ENCODE measurements at regions not wholly inside any gene's neighbourhood (a gene's known extent, or its start where the extent isn't known, plus 50 kb on each side); places are given as distances from the start of the nearest gene placed in this dataset.

DNA sequence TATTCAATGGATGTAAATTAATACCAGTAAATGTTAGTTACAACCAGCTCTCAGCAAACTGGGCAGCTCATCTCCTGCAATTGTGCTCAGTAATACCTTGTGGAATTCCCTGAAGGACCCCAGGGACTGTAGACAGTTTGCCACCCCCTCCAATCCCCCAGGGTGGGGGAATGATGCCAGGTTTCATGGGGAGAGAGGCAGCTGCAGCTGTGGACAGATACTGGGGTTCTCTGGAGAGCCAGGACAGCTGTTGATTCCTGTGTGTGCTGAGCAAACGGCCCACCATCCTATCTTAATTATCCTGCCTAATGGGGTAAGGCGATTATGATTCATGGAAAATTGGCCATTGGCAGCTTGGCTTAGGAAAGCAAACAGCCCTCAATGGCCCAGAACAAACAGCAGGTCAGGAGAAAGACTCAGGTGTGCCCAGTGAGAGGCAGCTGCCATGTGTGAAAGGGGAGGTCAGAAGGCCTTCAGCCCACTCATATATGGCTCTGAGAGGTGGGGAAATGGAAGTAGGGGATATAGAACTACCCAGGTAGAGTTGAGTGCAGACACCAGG lies 148.9 kb upstream of the CTTNBP2NL start:
- TF ChIP-seq, protein P1, sequence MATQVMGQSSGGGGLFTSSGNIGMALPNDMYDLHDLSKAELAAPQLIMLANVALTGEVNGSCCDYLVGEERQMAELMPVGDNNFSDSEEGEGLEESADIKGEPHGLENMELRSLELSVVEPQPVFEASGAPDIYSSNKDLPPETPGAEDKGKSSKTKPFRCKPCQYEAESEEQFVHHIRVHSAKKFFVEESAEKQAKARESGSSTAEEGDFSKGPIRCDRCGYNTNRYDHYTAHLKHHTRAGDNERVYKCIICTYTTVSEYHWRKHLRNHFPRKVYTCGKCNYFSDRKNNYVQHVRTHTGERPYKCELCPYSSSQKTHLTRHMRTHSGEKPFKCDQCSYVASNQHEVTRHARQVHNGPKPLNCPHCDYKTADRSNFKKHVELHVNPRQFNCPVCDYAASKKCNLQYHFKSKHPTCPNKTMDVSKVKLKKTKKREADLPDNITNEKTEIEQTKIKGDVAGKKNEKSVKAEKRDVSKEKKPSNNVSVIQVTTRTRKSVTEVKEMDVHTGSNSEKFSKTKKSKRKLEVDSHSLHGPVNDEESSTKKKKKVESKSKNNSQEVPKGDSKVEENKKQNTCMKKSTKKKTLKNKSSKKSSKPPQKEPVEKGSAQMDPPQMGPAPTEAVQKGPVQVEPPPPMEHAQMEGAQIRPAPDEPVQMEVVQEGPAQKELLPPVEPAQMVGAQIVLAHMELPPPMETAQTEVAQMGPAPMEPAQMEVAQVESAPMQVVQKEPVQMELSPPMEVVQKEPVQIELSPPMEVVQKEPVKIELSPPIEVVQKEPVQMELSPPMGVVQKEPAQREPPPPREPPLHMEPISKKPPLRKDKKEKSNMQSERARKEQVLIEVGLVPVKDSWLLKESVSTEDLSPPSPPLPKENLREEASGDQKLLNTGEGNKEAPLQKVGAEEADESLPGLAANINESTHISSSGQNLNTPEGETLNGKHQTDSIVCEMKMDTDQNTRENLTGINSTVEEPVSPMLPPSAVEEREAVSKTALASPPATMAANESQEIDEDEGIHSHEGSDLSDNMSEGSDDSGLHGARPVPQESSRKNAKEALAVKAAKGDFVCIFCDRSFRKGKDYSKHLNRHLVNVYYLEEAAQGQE (tag by site-specific recombination; IDR thresholded peaks at IDR 0.05), result no peak
- TF ChIP-seq, protein P2, sequence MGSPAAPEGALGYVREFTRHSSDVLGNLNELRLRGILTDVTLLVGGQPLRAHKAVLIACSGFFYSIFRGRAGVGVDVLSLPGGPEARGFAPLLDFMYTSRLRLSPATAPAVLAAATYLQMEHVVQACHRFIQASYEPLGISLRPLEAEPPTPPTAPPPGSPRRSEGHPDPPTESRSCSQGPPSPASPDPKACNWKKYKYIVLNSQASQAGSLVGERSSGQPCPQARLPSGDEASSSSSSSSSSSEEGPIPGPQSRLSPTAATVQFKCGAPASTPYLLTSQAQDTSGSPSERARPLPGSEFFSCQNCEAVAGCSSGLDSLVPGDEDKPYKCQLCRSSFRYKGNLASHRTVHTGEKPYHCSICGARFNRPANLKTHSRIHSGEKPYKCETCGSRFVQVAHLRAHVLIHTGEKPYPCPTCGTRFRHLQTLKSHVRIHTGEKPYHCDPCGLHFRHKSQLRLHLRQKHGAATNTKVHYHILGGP (tag by site-specific recombination; IDR thresholded peaks at IDR 0.05), result no peak
- TF ChIP-seq, protein P3, sequence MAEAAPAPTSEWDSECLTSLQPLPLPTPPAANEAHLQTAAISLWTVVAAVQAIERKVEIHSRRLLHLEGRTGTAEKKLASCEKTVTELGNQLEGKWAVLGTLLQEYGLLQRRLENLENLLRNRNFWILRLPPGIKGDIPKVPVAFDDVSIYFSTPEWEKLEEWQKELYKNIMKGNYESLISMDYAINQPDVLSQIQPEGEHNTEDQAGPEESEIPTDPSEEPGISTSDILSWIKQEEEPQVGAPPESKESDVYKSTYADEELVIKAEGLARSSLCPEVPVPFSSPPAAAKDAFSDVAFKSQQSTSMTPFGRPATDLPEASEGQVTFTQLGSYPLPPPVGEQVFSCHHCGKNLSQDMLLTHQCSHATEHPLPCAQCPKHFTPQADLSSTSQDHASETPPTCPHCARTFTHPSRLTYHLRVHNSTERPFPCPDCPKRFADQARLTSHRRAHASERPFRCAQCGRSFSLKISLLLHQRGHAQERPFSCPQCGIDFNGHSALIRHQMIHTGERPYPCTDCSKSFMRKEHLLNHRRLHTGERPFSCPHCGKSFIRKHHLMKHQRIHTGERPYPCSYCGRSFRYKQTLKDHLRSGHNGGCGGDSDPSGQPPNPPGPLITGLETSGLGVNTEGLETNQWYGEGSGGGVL (tag by site-specific recombination; IDR thresholded peaks at IDR 0.05), result no peak
- TF ChIP-seq, protein P4, sequence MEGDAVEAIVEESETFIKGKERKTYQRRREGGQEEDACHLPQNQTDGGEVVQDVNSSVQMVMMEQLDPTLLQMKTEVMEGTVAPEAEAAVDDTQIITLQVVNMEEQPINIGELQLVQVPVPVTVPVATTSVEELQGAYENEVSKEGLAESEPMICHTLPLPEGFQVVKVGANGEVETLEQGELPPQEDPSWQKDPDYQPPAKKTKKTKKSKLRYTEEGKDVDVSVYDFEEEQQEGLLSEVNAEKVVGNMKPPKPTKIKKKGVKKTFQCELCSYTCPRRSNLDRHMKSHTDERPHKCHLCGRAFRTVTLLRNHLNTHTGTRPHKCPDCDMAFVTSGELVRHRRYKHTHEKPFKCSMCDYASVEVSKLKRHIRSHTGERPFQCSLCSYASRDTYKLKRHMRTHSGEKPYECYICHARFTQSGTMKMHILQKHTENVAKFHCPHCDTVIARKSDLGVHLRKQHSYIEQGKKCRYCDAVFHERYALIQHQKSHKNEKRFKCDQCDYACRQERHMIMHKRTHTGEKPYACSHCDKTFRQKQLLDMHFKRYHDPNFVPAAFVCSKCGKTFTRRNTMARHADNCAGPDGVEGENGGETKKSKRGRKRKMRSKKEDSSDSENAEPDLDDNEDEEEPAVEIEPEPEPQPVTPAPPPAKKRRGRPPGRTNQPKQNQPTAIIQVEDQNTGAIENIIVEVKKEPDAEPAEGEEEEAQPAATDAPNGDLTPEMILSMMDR (tag by site-specific recombination; IDR thresholded peaks at IDR 0.05), result no peak
- TF ChIP-seq, protein P5, sequence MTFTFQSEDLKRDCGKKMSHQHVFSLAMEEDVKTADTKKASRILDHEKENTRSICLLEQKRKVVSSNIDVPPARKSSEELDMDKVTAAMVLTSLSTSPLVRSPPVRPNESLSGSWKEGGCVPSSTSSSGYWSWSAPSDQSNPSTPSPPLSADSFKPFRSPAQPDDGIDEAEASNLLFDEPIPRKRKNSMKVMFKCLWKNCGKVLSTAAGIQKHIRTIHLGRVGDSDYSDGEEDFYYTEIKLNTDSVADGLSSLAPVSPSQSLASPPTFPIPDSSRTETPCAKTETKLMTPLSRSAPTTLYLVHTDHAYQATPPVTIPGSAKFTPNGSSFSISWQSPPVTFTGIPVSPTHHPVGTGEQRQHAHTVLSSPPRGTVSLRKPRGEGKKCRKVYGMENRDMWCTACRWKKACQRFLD (tag by site-specific recombination; IDR thresholded peaks at IDR 0.05), result no peak
- TF ChIP-seq ZNF76 (tag by site-specific recombination; IDR thresholded peaks at IDR 0.05; ENCODE audit: borderline replicate concordance, low read depth) (no peak), ZNF266 (tag by site-specific recombination; IDR thresholded peaks at IDR 0.05; ENCODE audit: low read depth) (no peak), ZNF112 (tag by site-specific recombination; IDR thresholded peaks at IDR 0.05) (no peak), MZF1 (tag by site-specific recombination; IDR thresholded peaks at IDR 0.05; ENCODE audit: borderline replicate concordance) (no peak)
- TF ChIP-seq, protein P6, sequence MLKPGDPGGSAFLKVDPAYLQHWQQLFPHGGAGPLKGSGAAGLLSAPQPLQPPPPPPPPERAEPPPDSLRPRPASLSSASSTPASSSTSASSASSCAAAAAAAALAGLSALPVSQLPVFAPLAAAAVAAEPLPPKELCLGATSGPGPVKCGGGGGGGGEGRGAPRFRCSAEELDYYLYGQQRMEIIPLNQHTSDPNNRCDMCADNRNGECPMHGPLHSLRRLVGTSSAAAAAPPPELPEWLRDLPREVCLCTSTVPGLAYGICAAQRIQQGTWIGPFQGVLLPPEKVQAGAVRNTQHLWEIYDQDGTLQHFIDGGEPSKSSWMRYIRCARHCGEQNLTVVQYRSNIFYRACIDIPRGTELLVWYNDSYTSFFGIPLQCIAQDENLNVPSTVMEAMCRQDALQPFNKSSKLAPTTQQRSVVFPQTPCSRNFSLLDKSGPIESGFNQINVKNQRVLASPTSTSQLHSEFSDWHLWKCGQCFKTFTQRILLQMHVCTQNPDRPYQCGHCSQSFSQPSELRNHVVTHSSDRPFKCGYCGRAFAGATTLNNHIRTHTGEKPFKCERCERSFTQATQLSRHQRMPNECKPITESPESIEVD (tag by site-specific recombination; IDR thresholded peaks at IDR 0.05), result no peak

Measured in HEK293 (cell line).